ENCODE measurements at regions not wholly inside any gene's neighbourhood (a gene's known extent, or its start where the extent isn't known, plus 50 kb on each side); places are given as distances from the start of the nearest gene placed in this dataset.

GRCh38 chr5:15105799-15106393, 234.3 kb upstream of the ANKH start:
- TF ChIP-seq CTCF (IDR thresholded peaks at IDR 0.05) (peak; percentile 78), EZH2 (IDR thresholded peaks at IDR 0.05; ENCODE audit: borderline replicate concordance, insufficient read depth, low read depth, low read length, poor library complexity, severe bottlenecking) (no peak)

Measured in B cell (primary cell).